HEK293T (cell line): ENCODE measurements at regions not wholly inside any gene's neighbourhood (a gene's known extent, or its start where the extent isn't known, plus 50 kb on each side); places are given as distances from the start of the nearest gene placed in this dataset.

Experiments
- ARNT ChIP-seq: fragments of 450-650 bp; IDR thresholded peaks from 2 replicates; pipeline ENCODE4 v1.6.1; 2017; ENCODE audit warnings: mild to moderate bottlenecking
- FOXM1 ChIP-seq: fragments of 450-650 bp; IDR thresholded peaks from 2 replicates; pipeline ENCODE4 v1.6.1; 2017; ENCODE audit warnings: mild to moderate bottlenecking, borderline replicate concordance
- NFRKB ChIP-seq: fragments of 450-650 bp; IDR thresholded peaks from 2 replicates; pipeline ENCODE4 v1.6.1; 2016; ENCODE audit warnings: mild to moderate bottlenecking, moderate library complexity
- SP1 ChIP-seq: fragments of 450-650 bp; IDR thresholded peaks from 2 replicates; pipeline ENCODE4 v1.6.1; 2017
- ZNF384 ChIP-seq: fragments of 450-650 bp; IDR thresholded peaks from 2 replicates; pipeline ENCODE4 v1.6.1; 2016

DNA sequence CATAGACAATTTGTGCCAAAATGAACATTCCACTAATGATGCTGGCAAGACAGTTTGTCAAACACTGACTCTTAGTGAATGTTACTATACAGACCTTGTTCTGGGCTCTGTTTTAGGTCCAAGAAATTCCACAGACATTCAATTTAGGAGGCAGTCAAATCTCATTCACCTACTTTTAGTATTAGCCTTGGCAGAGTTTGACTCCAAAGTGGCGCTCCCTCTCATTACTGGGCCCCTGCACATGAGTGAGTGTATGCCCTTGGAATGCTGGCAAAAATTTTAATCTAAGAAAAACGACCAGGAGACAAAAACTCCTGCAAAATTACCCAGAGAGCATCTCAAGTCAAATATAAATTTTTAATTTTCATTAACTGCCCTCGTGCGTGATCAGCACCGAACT, 94.9 kb upstream of the SLC27A6 start:
- TF ChIP-seq FOXM1 = no peak
- TF ChIP-seq NFRKB = no peak
- TF ChIP-seq ARNT = no peak
- TF ChIP-seq SP1 = no peak
- TF ChIP-seq ZNF384 = no peak
